HUES48 (cell line): ENCODE measurements at regions not wholly inside any gene's neighbourhood (a gene's known extent, or its start where the extent isn't known, plus 50 kb on each side); places are given as distances from the start of the nearest gene placed in this dataset.

Experiments used
- H3K27ac ChIP-seq: one replicate; pipeline ENCODE4 v1.7.0; 2013; ENCODE audit warnings: low read depth, low read length, inconsistent platforms
- H3K27me3 ChIP-seq: 2 replicates; pipeline ENCODE4 v1.6.1; 2013; ENCODE audit warnings: mild to moderate bottlenecking, low read length; ENCODE audit not compliant: control insufficient read depth, insufficient read depth
- H3K36me3 ChIP-seq: 2 replicates; pipeline ENCODE4 v1.6.1; 2013; ENCODE audit warnings: low read length; ENCODE audit not compliant: control insufficient read depth, insufficient read depth
- H3K4me1 ChIP-seq: 2 replicates; pipeline ENCODE4 v1.6.1; 2013; ENCODE audit warnings: mild to moderate bottlenecking, low read length; ENCODE audit not compliant: control insufficient read depth, insufficient read depth
- H3K4me3 ChIP-seq: 2 replicates; pipeline ENCODE4 v1.5.1; 2013; ENCODE audit warnings: mild to moderate bottlenecking, low read depth, low read length
- H3K9ac ChIP-seq: 2 replicates; pipeline ENCODE4 v1.6.1; 2013; ENCODE audit warnings: mild to moderate bottlenecking, low read depth, low read length, moderate library complexity
- H3K9me3 ChIP-seq: 2 replicates; pipeline ENCODE4 v1.6.1; 2013; ENCODE audit warnings: low read length; ENCODE audit not compliant: control insufficient read depth, insufficient read depth

- Histone ChIP-seq H3K4me3 (no peak overlapping the region), H3K36me3 (no peaks in the 10 kb centered on the region), H3K4me1 (no peaks in the 10 kb centered on the region), H3K9me3 (no peaks in the 10 kb centered on the region), H3K9ac (no peak overlapping the region), H3K27ac (no peak overlapping the region), H3K27me3 (no peaks in the 10 kb centered on the region)
These were observed 734.5 kb upstream of the NUDT12 start for GRCh38 chr5:104297076-104297475.

GRCh38 chr5:104295991-104296390 is 733.4 kb upstream of the NUDT12 start:
- Histone ChIP-seq H3K36me3 (no peaks in the 10 kb centered on the region), H3K9me3 (no peaks in the 10 kb centered on the region), H3K27ac (no peak overlapping the region), H3K4me1 (no peaks in the 10 kb centered on the region), H3K4me3 (no peak overlapping the region), H3K9ac (no peak overlapping the region), H3K27me3 (no peaks in the 10 kb centered on the region)

DNA sequence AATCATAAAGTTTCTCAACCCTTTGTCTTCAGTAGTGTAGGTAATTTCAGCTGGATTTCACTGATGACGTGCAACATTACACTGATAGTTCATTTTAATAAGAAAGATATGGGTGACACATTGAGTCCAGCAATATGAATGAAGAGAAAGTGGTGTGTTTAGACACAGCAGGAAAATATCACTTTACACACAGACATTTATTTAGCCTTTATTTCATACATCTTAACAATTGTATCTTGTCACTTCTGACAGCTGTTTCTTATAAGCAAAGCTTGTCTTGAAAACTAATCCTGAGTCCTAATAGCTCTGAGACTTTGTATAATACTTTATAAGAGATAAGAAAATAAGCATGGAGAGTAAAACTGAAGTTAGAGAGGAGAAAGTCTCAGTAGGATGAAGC is 720.5 kb upstream of the NUDT12 start:
- Histone ChIP-seq H3K4me1 (no peaks in the 10 kb centered on the region), H3K27ac (no peak overlapping the region), H3K27me3 (no peaks in the 10 kb centered on the region), H3K9ac (no peak overlapping the region), H3K36me3 (no peaks in the 10 kb centered on the region), H3K9me3 (no peaks in the 10 kb centered on the region), H3K4me3 (no peak overlapping the region)

DNA sequence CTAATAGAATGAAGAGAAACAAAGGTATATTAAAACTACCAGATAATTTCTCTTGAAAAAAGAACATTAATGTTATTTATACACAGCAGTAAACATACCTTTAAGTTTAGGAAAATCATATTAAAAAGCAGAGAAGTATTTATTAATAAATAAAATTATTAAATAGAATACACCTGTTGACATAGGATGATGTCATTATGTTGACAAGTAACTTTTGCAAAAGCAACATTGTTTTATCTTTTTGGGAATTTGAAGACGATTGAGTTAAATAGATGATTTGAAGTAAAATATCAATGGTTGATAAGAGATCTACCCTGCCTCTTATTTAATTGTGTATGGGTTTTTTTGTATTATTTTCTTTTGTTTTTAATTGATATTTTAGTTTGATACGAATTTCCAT is 711.1 kb upstream of the NUDT12 start:
- no peak overlapping the region for H3K27ac ChIP-seq
- H3K9ac ChIP-seq = no peak overlapping the region
- no peaks in the 10 kb centered on the region for H3K4me1 ChIP-seq
- H3K27me3 ChIP-seq = no peaks in the 10 kb centered on the region
- no peak overlapping the region for H3K4me3 ChIP-seq
- H3K9me3 ChIP-seq = no peaks in the 10 kb centered on the region
- no peaks in the 10 kb centered on the region for H3K36me3 ChIP-seq

DNA sequence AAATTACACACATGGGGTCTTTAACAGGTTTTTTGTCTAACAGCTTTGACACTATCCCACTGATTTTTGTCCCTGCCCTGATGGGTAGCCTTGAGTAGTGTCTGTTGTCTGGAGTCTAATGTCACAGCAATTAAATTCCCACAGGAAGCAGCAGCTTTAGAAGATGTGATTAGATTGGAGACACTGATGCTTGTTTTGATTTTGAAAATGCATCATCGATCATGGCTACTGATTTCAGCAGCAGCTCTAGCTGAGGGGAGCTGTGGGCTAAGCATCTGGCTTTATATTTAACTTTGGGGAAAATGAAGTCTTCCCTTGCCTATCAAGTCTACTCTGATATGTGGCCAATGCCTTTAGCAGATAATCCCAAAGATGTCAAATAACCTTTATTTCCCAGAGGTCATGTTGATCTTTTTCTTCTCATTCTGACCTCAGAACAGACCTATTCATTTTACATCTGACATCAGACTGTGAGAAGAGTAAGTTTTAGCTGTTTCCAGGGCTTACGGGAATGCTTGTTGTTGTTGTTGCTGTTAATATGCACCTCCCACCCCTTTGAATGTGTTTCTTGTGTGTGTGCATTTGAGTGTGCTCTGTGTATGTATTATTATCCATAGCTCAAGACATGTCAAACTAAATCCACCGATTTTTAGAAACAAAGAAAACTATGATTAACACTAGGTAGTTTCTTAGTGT is 704.9 kb upstream of the NUDT12 start:
- Histone ChIP-seq H3K4me1 (peaks cover 15% of the 10 kb centered on the region), H3K36me3 (no peaks in the 10 kb centered on the region), H3K9ac (no peak overlapping the region), H3K9me3 (no peaks in the 10 kb centered on the region), H3K4me3 (no peak overlapping the region), H3K27me3 (no peaks in the 10 kb centered on the region), H3K27ac (no peak overlapping the region)

DNA sequence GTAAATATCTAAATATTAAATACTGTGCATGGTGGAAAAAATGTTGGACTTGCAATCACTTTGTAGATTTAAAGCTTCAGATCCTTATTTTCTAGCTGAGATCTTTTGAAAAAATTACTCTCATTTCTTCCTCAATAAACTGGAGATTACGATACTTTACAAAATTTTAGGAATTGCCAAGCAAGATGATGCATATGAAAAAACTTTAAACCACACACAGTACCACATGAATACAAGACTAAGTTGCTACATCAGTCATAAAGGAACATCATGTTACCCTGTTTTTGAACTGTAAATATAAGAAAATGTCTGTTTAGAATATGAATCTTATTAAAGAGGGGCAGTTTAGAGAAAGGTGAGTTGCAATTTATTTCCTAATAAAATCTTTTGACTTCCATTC is 703.6 kb upstream of the NUDT12 start:
- Histone ChIP-seq H3K9me3 (no peaks in the 10 kb centered on the region), H3K4me3 (no peak overlapping the region), H3K9ac (no peak overlapping the region), H3K27ac (peak overlapping the region; percentile 44), H3K4me1 (peaks cover 15% of the 10 kb centered on the region), H3K27me3 (no peaks in the 10 kb centered on the region), H3K36me3 (no peaks in the 10 kb centered on the region)

DNA sequence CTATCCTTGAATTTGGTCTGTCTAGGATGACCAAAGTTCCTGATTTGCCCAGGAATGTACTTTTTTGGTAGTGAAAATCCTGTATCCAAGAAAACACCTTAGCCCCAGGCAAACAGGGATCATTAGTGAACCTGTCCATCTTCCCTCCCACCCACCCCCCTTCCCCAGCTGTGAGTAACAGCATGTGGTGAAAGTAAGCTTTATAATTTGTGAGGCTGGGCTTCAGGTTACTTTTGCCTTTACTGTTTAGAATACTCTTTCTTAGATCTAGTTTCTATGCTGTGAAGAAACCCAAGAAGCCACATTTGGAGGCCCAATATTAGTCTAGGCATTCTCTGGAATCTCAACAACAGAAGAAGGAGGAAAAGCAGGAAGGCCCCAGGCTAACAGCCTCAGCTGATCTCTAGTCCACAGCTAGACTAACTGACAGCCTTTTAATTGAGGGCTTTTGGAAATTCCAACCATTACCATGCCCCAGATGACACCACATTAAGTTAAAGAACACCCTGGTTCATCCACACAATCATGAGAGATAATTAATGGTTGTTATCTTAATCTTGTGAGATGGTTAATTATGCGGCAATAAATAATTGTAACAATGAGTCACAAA is 703.0 kb upstream of the NUDT12 start:
- peak overlapping the region; percentile 44 for H3K27ac ChIP-seq
- H3K9me3 ChIP-seq = no peaks in the 10 kb centered on the region

DNA sequence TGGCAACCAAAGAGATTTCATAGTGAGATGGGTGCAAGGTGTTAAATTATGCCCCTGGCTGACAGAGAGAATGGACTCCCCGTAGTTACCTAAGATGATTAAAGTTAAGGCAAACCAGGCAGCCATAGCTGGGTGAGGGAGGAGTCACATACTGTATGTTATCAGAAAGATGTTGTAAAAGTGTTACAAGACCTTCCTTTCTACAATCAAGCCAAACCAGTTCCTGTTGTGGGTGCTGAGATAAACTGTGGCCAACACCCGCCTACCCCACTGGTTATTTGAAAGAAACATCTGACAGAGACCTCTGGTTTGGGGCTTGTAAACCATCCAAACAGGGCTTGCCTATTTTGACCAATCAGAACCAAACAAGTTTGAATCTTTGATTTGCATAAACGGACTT is 684.7 kb upstream of the NUDT12 start:
- Histone ChIP-seq H3K4me1 (no peaks in the 10 kb centered on the region), H3K4me3 (no peak overlapping the region)

More for the DNA sequence above, 703.0 kb upstream of the NUDT12 start:
- no peaks in the 10 kb centered on the region for H3K36me3 ChIP-seq
- H3K4me1 ChIP-seq = peaks cover 15% of the 10 kb centered on the region
- no peak overlapping the region for H3K9ac ChIP-seq
- no peak overlapping the region for H3K4me3 ChIP-seq
- no peaks in the 10 kb centered on the region for H3K27me3 ChIP-seq

GRCh38 chr5:104241046-104241445 is 678.5 kb upstream of the NUDT12 start:
- Histone ChIP-seq H3K9me3 (no peaks in the 10 kb centered on the region), H3K27ac (no peak overlapping the region), H3K9ac (no peak overlapping the region), H3K36me3 (no peaks in the 10 kb centered on the region), H3K27me3 (no peaks in the 10 kb centered on the region), H3K4me1 (no peaks in the 10 kb centered on the region), H3K4me3 (no peak overlapping the region)

More for the DNA sequence above, 684.7 kb upstream of the NUDT12 start:
- no peaks in the 10 kb centered on the region for H3K36me3 ChIP-seq
- no peak overlapping the region for H3K9ac ChIP-seq
- H3K27me3 ChIP-seq = no peaks in the 10 kb centered on the region
- H3K9me3 ChIP-seq = no peaks in the 10 kb centered on the region
- H3K27ac ChIP-seq = no peak overlapping the region

- Histone ChIP-seq H3K27ac (no peak overlapping the region), H3K9ac (no peak overlapping the region), H3K36me3 (no peaks in the 10 kb centered on the region), H3K27me3 (no peaks in the 10 kb centered on the region), H3K9me3 (no peaks in the 10 kb centered on the region), H3K4me1 (no peaks in the 10 kb centered on the region), H3K4me3 (no peak overlapping the region)
These were observed 675.0 kb upstream of the NUDT12 start for GRCh38 chr5:104237586-104237985.

DNA sequence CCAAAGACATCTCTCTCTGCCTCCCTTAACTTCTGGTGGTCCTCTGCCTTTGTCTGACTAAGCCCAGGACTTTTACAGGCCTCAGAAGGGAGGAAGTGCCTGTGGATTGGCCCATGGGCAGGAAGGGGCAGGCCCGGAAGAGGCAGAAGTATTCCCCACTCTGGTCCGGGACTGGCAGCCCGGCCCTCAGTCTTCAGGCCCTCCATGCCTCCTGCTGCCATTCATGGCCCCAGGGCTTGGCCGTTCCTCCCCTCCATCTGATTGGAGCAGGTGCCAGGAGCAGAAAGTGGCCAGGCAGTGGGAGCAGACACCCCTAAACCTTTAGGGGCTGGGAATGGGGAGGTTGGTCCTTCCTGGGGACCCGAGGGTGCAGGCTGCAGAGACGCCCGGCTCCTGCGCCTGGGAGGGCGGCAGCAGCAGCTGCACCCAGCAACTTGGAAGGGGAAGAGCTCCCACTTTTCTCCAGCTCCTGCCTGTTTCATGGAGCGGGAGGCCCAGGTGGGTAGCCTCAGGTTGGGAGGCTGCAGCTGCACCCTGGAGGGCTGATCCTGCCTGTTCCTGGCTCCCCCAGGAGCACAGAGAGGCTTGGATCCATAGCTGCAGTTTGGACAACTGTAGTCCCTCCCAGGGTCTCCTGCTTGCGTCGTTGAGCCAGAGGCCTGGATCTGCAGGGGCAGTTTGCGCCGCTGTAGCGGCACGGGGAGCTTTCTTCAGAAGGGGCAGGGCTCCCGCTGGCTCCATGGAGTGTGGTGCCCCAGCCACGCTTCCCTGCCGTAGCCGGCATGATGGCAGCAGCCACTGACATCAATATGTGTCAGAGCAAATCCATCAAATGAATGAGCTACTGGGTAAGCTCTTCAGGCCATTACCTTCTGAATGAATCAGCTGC is 661.5 kb upstream of the NUDT12 start:
- H3K27ac ChIP-seq = no peak overlapping the region
- H3K9me3 ChIP-seq = no peaks in the 10 kb centered on the region
- no peak overlapping the region for H3K9ac ChIP-seq
- no peaks in the 10 kb centered on the region for H3K27me3 ChIP-seq
- H3K36me3 ChIP-seq = no peaks in the 10 kb centered on the region
- H3K4me1 ChIP-seq = no peaks in the 10 kb centered on the region
- H3K4me3 ChIP-seq = no peak overlapping the region
